ENCODE measurements at regions not wholly inside any gene's neighbourhood (a gene's known extent, or its start where the extent isn't known, plus 50 kb on each side); places are given as distances from the start of the nearest gene placed in this dataset.
A peak's percentile ranks its signal among the peaks of the same experiment; 100 is the strongest.
"Not testable (repeated sequence)": the region's sequence is repeated elsewhere in the genome, so short reads cannot be mapped to it uniquely, and the experiment has no call there.

DNA sequence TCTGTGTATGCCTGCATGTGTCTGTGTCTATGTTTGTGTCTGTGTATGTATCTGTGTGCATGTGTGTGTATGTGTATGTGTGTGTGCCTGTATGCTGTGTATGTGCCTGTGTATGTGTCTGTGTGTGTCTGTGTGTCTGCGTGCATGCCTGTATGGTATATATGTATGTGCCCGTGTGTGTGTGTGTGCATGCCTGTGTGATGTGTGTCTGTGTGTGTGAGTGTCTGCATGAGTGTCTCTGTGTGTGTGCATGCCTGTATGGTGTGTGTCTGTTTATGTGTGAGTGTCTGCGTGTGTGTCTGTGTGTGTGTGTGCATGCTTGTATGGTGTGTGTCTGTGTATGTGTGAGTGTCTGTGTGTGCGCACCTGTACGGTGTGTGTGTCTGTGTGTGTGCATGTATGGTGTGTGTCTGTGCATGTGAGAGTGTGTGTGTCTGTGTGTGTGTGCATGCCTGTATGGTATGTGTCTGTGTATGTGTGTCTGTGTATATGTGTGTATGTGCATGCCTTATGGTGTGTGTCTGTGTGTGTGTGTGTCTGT, 137.1 kb upstream of the IRX2 start:
- DNase-seq = no peak

DNA sequence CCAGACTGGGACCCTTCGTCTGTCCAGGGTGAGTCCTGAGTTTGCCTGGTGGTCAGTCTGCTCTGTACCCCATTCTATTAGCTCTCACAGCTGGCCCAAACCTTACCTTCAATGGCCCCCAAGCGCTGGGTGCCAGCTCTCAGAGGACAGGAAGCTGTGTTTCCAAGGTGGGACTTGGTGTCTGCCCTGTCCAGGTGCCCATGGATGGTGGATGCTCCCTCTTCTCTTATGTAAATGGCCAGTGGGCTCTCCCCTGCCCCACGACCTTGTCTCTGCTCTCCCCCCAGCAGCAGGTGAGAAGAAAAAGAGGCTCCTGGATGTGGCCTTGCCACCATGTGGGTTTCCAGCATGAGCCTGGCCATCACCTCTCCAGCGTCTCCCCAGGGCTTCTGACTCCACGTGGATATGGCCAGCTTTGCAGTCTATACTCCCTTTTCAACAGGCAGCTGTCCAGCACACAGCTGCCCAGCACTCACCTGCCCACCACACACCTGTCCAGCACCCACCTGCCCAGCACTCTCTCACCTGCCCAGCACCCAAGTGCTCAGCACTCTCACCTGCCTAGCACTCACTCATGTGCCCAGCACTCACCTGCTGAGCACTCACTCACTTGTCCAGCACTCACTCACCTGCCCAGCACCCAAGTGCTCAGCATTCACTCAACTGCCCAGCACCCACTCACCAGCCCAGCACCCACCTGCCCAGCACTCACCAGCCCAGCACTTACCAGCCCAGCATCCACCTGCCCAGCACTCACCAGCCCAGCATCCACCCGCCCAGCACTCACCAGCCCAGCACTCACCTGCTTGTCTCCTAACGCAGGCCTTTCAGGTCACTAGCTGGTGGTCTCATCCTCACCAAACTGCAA, 136.2 kb upstream of the IRX2 start:
- no peak for DNase-seq

DNA sequence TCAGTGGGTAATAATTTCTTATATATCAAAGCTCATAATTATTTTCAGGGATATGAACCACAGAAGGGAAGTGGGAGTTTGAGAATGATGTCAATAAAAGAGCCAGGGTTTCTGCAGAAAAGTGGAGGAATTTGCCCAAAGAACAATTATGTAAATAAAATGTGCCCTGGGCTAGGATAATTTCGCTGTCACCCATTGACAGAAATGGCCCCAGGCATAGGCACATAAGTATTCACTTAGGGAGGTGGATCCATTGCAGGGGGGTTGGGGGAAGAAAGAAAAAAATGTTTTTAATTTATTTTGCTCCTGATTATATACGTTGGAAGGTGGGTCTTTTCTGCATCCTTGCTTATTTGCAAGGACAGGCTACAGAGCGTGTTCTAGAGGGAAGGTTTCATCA, 135.1 kb upstream of the IRX2 start:
- DNase-seq = no peak

DNA sequence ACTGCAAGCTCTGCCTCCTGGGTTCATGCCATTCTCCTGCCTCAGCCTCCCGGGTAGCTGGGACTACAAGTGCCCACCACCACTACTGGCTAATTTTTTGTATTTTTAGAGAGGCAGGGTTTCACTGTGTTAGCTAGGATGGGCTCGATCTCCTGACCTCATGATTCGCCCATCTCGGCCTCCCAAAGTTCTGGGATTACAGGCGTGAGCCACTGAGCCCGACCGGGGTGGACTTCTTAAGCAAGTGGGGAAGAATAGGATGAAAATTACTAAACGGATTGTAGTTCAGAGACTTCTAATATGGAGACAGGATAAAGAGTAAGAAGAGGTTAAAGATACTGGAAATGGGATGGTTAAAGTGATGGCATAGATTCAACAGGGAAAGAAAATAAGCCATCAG, 132.3 kb upstream of the IRX2 start:
- no peak for DNase-seq

DNA sequence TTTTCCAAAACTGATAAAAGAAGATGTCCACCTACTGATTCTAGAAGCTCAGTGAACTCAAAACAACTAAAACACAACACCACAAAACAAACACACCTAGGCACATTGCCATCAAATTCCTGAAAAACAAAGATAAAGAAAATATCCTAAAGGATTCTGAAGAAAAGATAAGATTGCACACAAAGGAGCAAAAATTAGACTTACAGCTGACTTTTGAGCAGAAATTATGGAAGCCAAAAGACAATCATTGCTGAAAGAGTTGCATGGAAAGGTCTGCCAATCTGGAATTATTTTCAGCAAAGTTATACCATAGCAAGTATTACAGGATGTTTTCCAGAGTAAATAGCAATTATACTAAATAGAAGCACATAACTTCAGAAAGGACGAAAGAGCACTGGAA, 128.2 kb upstream of the IRX2 start:
- no peak for DNase-seq

DNA sequence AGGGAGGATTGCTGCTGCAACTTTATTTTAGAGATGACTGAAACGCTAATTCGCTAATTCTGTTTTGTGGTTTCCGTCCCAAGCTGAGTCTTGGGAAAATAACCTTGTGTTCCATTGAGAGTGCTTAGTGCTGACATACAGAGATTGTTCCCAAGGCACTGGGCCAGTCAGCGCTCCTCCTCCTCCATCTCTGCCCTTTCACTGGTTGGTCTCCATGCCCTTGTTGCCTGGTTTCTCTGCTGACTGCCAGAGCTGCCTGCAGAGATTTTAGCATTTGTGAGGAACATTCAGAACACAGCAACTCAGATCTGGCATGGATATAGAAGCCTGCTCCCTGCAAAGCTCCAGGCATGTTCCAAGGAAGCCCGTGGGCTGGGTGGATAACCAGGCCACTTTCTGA, 126.0 kb upstream of the IRX2 start:
- DNase-seq = peak in 9 of 14 donors; percentile 3 to 53 (median 37)

DNA sequence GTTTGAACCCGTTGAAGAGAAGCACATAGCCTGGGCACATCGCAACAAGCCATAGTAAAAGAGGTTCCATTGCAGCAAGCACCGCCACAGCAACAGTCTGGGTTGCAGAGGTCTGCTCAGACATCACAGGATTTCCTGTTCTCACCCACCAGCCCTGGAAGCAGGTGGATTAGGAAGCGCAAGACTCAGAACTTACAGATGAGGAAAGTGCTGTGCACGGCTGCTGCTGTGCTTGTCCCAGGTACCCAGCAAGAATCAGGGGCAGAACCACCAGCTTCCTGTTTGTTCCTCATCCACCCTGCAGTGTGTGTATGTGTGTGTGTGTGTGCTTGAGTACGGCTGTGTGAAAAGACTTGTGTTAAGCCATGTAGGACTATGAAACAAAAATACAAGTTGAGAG, 124.7 kb upstream of the IRX2 start:
- DNase-seq = no peak

DNA sequence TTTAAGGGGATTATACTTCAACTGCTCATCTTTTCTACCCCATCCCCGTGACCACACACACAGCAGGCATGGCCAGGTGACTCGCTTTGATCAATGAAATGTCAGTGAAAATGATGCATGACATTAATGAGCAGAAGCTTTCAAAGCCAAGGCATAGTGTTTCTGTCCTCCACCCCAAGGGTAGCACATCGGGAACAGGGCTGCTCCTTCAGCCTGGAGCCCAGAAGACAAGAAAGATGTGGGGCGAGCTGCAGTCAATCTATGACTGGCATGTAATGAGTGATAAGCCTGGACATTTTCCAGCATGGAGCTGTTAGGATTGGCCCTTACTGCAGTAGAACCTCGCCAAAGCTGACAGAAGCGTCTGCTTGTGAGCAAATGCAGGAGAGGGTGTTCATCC, 122.6 kb upstream of the IRX2 start:
- DNase-seq = no peak

DNA sequence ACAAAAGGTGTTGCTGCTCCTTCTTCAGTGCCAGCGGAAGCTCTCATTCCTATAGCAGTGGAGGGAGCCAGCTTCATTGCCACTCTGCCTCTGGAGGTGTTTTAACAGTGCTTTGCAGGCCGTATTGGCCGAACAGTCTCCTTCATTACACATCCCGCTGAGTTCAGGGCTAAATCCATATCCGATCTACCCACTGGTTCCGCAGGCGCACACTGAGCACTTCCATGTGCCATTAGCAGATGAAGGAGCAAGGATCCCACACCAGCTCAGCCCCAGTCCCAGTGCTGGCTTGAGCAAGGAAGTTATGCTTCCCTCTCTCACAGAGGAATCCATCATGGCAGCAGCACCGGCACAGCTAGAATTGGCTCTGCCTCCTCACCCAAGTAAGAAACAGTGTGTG, 121.2 kb upstream of the IRX2 start:
- no peak for DNase-seq

DNA sequence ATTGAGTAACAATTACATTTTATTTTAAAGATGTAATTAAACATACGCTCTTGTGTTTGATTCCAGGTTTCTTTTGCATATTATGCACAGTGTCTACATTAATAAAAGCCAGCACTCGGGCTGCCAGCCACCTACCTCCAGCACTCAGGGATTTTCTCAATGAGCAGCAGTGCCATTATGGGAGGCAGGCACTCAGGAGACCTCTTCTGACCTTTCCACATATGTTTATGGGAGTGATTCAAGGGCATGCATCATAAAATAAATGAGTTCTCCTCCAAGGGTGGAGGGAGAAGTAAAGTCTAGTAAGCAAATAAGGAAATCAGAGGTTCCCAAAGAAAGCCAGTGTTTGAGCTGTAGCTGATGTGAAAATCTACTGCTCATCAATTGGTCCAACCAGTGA, 119.8 kb upstream of the IRX2 start:
- DNase-seq = no peak

DNA sequence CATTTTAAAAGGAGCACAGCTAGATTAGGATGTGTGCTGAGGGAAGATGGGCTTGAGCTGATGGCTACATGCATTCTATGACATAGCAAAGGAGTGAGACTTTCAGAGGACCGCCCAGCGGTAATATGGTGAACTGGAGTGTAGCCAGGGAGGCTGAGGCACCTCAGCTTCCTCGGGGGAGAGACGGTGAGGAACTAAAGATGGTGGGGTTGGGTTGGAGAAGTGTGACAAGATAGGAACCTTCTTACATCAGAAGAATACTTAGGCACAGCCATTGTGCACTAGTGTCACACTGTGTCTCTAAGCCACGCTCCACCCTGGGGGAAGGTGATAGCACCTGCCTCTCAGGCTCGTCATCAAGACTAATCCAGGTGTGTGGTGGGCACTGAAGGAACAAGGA, 118.0 kb upstream of the IRX2 start:
- DNase-seq = no peak

DNA sequence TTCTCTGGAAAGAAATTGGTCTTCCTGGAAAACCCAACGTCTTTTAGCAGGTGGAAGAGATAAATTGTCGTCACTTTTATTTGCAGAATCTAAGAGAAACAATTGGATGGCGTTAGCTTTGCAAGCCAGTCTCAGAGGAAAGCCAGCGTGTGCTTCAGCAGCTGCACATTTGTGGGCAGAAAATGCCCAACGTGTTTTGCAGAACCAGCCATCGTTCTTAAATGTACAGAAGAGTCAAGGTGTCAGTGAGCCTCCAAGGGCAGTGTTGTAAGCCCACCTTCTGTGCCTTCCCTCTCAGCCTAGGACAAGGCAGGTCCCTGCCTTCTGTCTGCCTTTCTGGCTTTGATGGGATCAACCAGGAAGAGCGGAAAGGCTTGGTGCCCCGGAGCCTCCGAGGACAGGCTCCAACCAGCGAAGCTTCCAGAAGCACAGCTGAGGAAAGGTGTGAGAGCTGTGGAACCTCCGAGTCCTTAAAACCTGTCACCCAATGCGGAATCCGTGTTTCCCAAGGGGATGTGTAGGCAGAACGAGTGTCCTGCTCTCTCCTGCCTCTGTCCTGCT, 116.0 kb upstream of the IRX2 start:
- no peak for DNase-seq

DNA sequence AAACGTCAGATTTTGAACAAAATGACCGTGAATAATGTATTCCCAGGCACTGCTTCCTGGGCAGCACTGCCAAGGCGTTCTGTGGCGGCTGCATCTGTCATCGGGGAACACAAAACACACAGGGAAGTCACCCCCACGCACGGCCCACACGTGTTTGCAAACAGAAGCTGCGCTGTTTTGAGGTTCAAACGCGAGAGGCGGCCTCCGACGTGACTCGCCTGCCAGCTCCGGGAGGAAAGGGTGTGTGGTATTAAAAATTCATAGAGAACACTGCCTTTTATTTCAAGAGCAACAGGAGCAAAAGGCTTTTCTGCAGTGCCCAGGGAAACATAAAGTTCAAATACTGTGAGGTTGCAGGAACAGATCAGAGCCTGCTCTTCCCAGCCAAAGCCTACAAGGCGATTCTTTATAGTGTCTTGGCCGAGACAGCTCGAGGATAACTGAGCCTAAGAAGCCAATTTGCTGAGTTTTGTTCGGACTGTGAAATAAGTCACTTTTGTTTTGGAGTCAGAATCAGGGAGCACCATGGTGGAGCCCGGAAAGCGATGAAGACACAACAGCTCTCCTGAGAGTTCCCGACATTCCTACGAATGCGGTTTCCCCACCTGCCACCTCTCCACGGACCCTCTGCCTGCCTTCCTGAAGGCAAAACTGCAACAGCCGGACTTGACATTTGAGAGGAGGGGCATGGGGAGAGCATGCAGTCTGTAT, 115.3 kb upstream of the IRX2 start:
- peak in 6 of 14 donors; percentile 5 to 51 (median 26) for DNase-seq

DNA sequence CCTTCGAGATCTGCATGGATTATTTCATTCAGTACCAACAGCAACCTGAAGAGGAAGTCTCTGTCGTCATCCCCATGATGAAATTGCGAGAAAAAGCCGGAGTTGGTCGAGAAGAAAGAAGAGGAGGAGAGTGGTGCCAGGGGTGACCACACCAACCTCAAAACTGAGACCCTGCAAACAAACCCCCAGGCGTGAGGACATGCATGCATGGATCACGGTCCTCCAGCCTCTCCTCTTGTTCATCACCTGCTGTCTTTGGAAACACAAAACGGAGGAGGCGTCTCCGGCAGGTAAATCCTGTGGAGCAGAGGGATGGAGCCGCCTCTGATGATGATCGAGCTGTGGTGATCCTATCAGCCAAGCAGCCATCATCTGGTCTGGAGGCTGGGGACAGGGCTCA, 114.4 kb upstream of the IRX2 start:
- DNase-seq = no peak

DNA sequence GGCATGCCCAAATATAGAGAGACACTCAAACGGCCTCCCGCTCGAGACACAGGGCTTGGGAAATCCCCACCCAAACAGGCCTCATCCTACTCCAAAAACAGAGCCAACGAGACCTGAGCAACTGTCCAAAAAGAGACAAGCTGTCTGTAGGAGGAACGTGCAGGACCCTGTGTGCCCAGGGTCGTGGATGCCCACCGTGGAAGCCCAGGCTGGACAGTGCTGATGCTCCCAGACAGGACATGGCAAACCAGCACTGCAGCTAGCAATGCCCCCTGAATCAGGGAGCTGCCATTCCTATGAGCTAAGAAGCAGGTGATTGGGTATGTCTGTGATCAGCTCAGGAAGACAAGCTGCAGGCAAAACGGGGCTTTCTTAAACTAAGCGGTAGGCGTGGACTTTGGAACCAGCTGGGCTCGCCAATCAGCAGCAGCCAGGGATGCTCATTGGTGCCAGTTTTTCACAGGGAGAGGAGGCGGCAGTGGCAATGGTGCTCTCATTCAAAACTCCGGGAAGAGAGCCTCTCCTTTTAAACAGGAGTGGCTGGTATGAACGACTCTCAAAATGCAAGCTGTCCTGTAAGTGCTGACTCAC, 113.1 kb upstream of the IRX2 start:
- no peak for DNase-seq

DNA sequence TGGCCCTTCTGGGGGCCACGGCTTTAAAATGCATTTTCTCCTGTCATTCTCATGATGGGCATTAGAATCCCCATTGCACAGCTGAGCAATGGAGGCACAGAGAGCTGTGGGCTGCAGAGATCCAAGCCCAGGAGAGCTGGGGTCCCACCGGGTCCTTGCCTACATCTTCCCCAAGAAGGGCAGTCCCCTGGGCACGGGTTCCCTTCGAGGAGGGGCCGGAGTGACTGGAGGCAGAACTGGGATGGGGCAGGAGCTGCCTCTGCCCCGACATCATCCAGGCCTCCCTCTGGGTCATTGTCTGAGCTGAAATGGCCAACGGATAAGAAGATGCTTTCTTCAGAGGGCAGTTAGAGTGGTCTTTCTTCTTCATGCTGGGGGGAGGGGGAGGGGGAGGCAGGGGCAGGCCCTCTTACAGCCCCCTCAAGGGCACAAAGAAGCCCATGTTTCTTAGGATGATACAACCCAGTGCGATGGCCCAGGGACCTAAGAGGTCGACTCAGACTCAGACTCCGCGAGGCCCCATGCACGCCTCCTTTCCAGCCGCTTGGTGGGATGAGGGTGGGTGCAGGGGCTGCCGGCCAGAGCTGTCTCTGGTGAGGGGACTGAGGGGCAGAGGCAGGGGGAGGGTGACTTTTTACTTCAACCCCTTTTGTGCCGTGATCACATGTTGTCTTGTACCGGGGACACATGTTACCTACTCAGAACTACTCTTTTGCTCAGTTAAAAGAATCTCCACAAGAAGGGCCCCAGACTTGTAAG, 112.4 kb upstream of the IRX2 start:
- no peak for DNase-seq

DNA sequence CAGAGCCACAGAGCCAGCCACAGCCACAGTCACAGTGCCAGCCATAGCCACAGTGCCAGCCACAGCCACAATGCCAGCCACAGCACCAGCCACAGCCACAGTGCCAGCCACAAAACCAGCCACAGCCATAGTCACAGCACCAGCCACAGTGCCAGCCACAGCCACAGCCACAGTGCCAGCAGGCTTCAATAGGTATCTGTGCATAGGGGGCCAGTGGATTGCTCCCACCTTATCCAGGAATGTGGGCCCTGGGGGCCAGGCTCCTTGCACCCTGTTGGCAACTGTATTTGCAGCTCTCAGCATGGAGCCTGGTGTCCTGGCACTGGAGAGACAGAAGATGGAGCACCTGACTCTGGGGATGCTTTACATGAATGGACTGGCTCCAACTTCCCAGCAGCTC, 111.7 kb upstream of the IRX2 start:
- DNase-seq = no peak

DNA sequence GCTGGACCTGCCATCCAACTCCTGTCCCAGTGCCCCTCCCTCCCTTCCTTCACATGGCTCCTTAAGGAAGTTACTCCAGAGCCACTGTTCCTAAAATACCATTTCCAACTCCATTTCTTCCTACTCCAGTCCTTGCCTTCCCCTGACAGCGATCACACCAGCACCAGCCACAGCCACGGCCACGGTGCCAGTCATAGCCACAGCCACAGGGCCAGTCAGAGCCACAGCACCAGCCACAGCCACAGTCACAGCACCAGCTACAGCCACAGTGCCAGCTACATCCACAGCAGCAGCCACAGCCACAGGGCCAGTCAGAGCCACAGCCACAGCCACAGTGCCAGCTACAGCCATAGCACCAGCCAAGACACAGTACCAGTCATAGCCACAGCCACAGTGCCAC, 110.7 kb upstream of the IRX2 start:
- not testable (repeated sequence) for DNase-seq

DNA sequence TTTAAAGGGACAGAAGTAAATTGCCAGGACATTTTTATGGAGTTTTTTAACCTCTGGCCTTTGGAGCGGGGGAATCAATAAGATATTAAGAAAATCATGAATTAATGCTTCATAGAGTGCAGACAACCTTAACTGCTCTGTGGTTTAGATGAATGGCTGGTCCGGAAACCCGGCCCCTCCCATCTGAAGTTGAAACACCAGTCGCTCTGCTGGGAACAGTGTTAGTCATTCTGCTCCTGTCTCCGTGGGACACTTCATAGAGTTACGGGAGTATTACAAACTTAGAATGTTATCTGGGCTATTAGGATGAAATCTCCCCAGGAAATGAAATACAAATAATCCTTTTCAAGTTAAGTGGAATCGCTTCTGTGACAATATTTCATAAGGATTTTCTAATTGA, 110.1 kb upstream of the IRX2 start:
- no peak for DNase-seq

DNA sequence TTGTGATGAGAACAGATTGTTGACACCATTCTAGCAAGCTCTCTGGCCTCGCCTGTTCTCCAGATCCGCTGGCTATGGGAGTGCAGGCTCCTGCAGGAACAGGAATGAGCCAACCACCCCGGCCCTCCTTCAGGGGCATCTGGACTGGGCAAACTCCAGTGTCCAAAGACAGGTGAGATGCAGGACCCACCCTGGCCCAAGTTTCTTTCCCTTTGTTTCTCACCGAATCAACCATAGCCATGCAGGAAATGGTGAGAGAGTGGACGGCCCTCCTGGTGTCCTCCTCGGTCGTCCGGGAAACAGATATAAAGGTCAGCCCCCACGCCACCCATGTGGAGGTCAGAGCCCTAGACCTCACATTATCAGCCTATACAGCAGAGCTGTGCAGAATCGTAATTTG, 108.6 kb upstream of the IRX2 start:
- DNase-seq = no peak

DNA sequence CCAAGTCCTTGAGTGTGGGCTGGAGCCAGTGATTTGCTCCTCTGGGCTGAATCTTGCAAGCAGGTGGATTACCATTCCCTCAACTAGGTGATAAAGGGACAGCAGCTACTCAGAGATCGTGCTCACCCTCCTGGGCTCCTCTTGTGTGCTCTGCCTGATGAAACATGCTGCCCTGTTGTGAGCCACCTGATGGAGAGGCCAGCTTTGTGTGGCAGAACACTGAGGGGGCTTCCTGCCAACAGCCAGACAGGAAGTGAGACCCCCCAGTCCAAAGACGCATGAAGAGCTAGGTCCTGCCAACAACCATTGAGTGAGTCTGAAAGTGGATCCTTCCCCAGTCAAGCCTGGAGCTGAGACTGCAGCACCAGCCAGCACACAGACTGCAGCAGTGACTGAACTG, 106.4 kb upstream of the IRX2 start:
- DNase-seq = no peak

DNA sequence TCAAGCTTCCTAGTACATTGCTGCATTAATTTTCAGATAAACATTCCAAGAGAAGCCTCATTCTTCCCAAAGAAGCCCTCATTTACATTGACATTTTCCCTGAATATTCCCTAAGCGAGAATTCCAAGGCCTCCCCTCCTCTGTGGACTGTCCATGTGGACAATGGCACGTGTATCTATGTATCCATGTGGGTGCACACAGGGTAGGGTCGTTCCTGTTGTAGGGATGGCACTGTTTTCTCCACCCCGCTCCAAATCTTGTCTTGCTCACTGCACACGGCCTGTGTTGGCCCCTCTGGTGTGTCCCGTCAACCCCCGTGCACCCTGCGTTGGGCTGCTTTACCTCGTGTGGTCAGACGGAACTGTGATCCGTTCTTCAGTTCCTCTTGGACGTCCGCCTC, 104.7 kb upstream of the IRX2 start:
- DNase-seq = no peak
